WTC11 (cell line): ENCODE measurements at regions not wholly inside any gene's neighbourhood (a gene's known extent, or its start where the extent isn't known, plus 50 kb on each side); places are given as distances from the start of the nearest gene placed in this dataset.
A peak's percentile ranks its signal among the peaks of the same experiment; 100 is the strongest.

ENCODE experiments used
- ATAC-seq: fragments of 200-7000 bp; cut with Tn5 transposase; 2 replicates; pipeline ENCODE4 v1.10.0; 2021; ENCODE audit warnings: mild to moderate bottlenecking, moderate library complexity
- CTCF ChIA-PET: fragments of 300-600 bp; sonication (Branson Sonifier 250); formaldehyde crosslinking; loops from one replicate; lab custom pipeline; 2021; ENCODE audit warnings: antibody characterized with exemption; lab: Charles Lee
- POLR2A ChIA-PET: fragments of 350-600 bp; sonication (Branson Sonifier 250); formaldehyde crosslinking; loops from one replicate; lab custom pipeline; 2021; ENCODE audit warnings: antibody characterized with exemption; lab: Charles Lee
- DNase-seq: peaks from one replicate; pipeline ENCODE4 v3.0.0; 2021; ENCODE audit warnings: low spot score
- H3K27ac Mint-ChIP-seq: 2 replicates; pipeline ENCODE4 v1.8.0; 2021; ENCODE audit warnings: mixed read lengths
- H3K27me3 Mint-ChIP-seq: 2 replicates; pipeline ENCODE4 v1.8.0; 2021; ENCODE audit warnings: low read depth, mild to moderate bottlenecking, moderate library complexity, mixed read lengths
- H3K36me3 Mint-ChIP-seq: 2 replicates; pipeline ENCODE4 v1.8.0; 2021; ENCODE audit warnings: mixed read lengths
- H3K4me1 Mint-ChIP-seq: 2 replicates; pipeline ENCODE4 v1.8.0; 2022; ENCODE audit warnings: mixed read lengths
- H3K4me3 Mint-ChIP-seq: 2 replicates; pipeline ENCODE4 v1.8.0; 2021; ENCODE audit warnings: mild to moderate bottlenecking, moderate library complexity, mixed read lengths
- H3K9me3 Mint-ChIP-seq: 2 replicates; pipeline ENCODE4 v1.8.0; 2021; ENCODE audit warnings: mixed read lengths
- AR ChIP-seq: fragments of 250-450 bp; sonication (Bioruptor Pico); IDR thresholded peaks from 2 replicates; pipeline ENCODE4 v1.9.0; 2021; ENCODE audit warnings: mild to moderate bottlenecking
- ARID4B ChIP-seq: sonication (generic); formaldehyde crosslinking; IDR thresholded peaks from 2 replicates; pipeline ENCODE4 v1.8.0; 2023; ENCODE audit warnings: missing genetic modification reagents, mild to moderate bottlenecking, borderline replicate concordance
- ATF3 ChIP-seq: sonication (generic); formaldehyde crosslinking; conservative IDR thresholded peaks from 2 replicates; pipeline ENCODE4 v1.8.1; 2022; ENCODE audit warnings: mild to moderate bottlenecking, missing genetic modification reagents
- CDX4 ChIP-seq: fragments of 250-450 bp; sonication (Bioruptor Pico); IDR thresholded peaks from 2 replicates; pipeline ENCODE4 v1.9.0; 2021; ENCODE audit warnings: moderate library complexity, mild to moderate bottlenecking, inconsistent platforms, borderline replicate concordance
- CREB1 ChIP-seq: sonication (generic); formaldehyde crosslinking; IDR thresholded peaks from 2 replicates; pipeline ENCODE4 v1.8.0; 2023; ENCODE audit warnings: mild to moderate bottlenecking, missing genetic modification reagents
- FOXP1 ChIP-seq: sonication (generic); formaldehyde crosslinking; IDR thresholded peaks from 2 replicates; pipeline ENCODE4 v1.8.0; 2022; ENCODE audit warnings: missing genetic modification reagents, mild to moderate bottlenecking, moderate library complexity, borderline replicate concordance
- GABPB1 ChIP-seq: sonication (generic); formaldehyde crosslinking; IDR thresholded peaks from 2 replicates; pipeline ENCODE4 v1.8.1; 2023; ENCODE audit warnings: mild to moderate bottlenecking, missing genetic modification reagents
- HMGXB4 ChIP-seq: sonication (generic); formaldehyde crosslinking; IDR thresholded peaks from 2 replicates; pipeline ENCODE4 v1.8.1; 2023; ENCODE audit warnings: mild to moderate bottlenecking, moderate library complexity, missing genetic modification reagents
- IRF1 ChIP-seq: sonication (generic); formaldehyde crosslinking; IDR thresholded peaks from 2 replicates; pipeline ENCODE4 v1.8.0; 2023; ENCODE audit warnings: missing genetic modification reagents
- MXD4 ChIP-seq: fragments of 250-450 bp; sonication (Bioruptor Pico); IDR thresholded peaks from 2 replicates; pipeline ENCODE4 v1.8.0; 2021; ENCODE audit warnings: mild to moderate bottlenecking, moderate library complexity, borderline replicate concordance
- NR3C1 ChIP-seq: sonication (generic); formaldehyde crosslinking; conservative IDR thresholded peaks from 2 replicates; pipeline ENCODE4 v1.8.1; 2023; ENCODE audit warnings: low read depth, mild to moderate bottlenecking, missing genetic modification reagents
- PRRX2 ChIP-seq: fragments of 250-450 bp; sonication (Bioruptor Pico); IDR thresholded peaks from 2 replicates; pipeline ENCODE4 v1.8.0; 2021; ENCODE audit warnings: mild to moderate bottlenecking
- SMAD4 ChIP-seq: sonication (generic); formaldehyde crosslinking; IDR thresholded peaks from 2 replicates; pipeline ENCODE4 v1.8.0; 2022; ENCODE audit warnings: mild to moderate bottlenecking, missing genetic modification reagents
- SOX15 ChIP-seq: fragments of 250-450 bp; sonication (Bioruptor Pico); IDR thresholded peaks from 2 replicates; pipeline ENCODE4 v1.9.0; 2021; ENCODE audit warnings: mild to moderate bottlenecking
- TCF7 ChIP-seq: sonication (generic); formaldehyde crosslinking; IDR thresholded peaks from 2 replicates; pipeline ENCODE4 v1.8.0; 2022; ENCODE audit warnings: mild to moderate bottlenecking, low read depth, missing genetic modification reagents, moderate library complexity
- ZBTB43 ChIP-seq: sonication (generic); formaldehyde crosslinking; IDR thresholded peaks from 2 replicates; pipeline ENCODE4 v1.8.1; 2023; ENCODE audit warnings: mild to moderate bottlenecking, missing genetic modification reagents
- ZNF121 ChIP-seq: sonication (generic); formaldehyde crosslinking; IDR thresholded peaks from 2 replicates; pipeline ENCODE4 v1.8.0; 2023; ENCODE audit warnings: missing genetic modification reagents
- ZNF232 ChIP-seq: sonication (generic); formaldehyde crosslinking; IDR thresholded peaks from 2 replicates; pipeline ENCODE4 v1.8.0; 2022; ENCODE audit warnings: mild to moderate bottlenecking, missing genetic modification reagents
- ZNF263 ChIP-seq: sonication (generic); formaldehyde crosslinking; IDR thresholded peaks from 2 replicates; pipeline ENCODE4 v1.8.1; 2022; ENCODE audit warnings: low read depth, mild to moderate bottlenecking, moderate library complexity, missing genetic modification reagents
- ZNF416 ChIP-seq: fragments of 250-450 bp; sonication (Bioruptor Pico); IDR thresholded peaks from 2 replicates; pipeline ENCODE4 v1.9.0; 2021; ENCODE audit warnings: mild to moderate bottlenecking, inconsistent platforms
- ZNF425 ChIP-seq: fragments of 250-450 bp; sonication (Bioruptor Pico); conservative IDR thresholded peaks from 2 replicates; pipeline ENCODE4 v1.9.0; 2021; ENCODE audit warnings: mild to moderate bottlenecking

- Mint-ChIP-seq H3K36me3 (no peaks in the 10 kb centered on the region), H3K27me3 (no peaks in the 10 kb centered on the region), H3K27ac (peak overlapping the region; percentile 30; the same call in 1 of the 2 replicates), H3K9me3 (peaks cover 11% of the 10 kb centered on the region), H3K4me3 (no peak overlapping the region), H3K4me1 (peaks cover 8% of the 10 kb centered on the region; the same call in 1 of the 2 replicates)
- DNase-seq (no peak), ATAC-seq (no peak)
- ChIA-PET POLR2A (interaction anchor here (1.2 kb wide), 1 partner anchor 12 kb away, joined by 3 read pairs; no protein-coding TSS in a partner anchor), CTCF (no interaction called here)
- TF ChIP-seq NR3C1 (no peak), ZBTB43 (CRISPR knock-in tag) (no peak), PRRX2 (CRISPR knock-in tag) (no peak), ARID4B (CRISPR knock-in tag) (no peak), ZNF232 (CRISPR knock-in tag) (no peak), HMGXB4 (CRISPR knock-in tag) (no peak), AR (no peak), ATF3 (CRISPR knock-in tag) (no peak), IRF1 (CRISPR knock-in tag) (no peak)
These were observed 96.6 kb upstream of the CBLB start for GRCh38 chr3:105965384-105965783.

- ChIA-PET POLR2A (no interaction called here), CTCF (no interaction called here)
- DNase-seq (no peak), ATAC-seq (no peak)
- no peak overlapping the region for H3K27ac Mint-ChIP-seq
- no peaks in the 10 kb centered on the region; the same call in 1 of the 2 replicates for H3K27me3 Mint-ChIP-seq
- H3K9me3 Mint-ChIP-seq, result peaks cover 26% of the 10 kb centered on the region
- peaks cover 15% of the 10 kb centered on the region for H3K36me3 Mint-ChIP-seq
- H3K4me3 Mint-ChIP-seq, result no peak overlapping the region
- H3K4me1 Mint-ChIP-seq, result peaks cover 6% of the 10 kb centered on the region; the same call in 1 of the 2 replicates
- no peak for TF ChIP-seq GABPB1 (CRISPR knock-in tag)
- TF ChIP-seq ZNF425 (CRISPR knock-in tag), result no peak
- TF ChIP-seq ZNF121 (CRISPR knock-in tag), result no peak
- no peak for TF ChIP-seq TCF7 (CRISPR knock-in tag)
- no peak for TF ChIP-seq MXD4 (CRISPR knock-in tag)
- no peak for TF ChIP-seq FOXP1
- no peak for TF ChIP-seq SOX15 (CRISPR knock-in tag)
- no peak for TF ChIP-seq CREB1 (CRISPR knock-in tag)
- no peak for TF ChIP-seq SMAD4 (CRISPR knock-in tag)
- no peak for TF ChIP-seq CDX4 (CRISPR knock-in tag)
- TF ChIP-seq ZNF416, result no peak
- TF ChIP-seq ZNF263 (CRISPR knock-in tag), result no peak
These were observed 98.3 kb upstream of the CBLB start for GRCh38 chr3:105967117-105967516.
